ENCODE measurements at regions not wholly inside any gene's neighbourhood (a gene's known extent, or its start where the extent isn't known, plus 50 kb on each side); places are given as distances from the start of the nearest gene placed in this dataset.

- no peak for DNase-seq
These were observed 92.2 kb downstream of the LINGO1 start for GRCh38 chr15:77540312-77541060.

DNA sequence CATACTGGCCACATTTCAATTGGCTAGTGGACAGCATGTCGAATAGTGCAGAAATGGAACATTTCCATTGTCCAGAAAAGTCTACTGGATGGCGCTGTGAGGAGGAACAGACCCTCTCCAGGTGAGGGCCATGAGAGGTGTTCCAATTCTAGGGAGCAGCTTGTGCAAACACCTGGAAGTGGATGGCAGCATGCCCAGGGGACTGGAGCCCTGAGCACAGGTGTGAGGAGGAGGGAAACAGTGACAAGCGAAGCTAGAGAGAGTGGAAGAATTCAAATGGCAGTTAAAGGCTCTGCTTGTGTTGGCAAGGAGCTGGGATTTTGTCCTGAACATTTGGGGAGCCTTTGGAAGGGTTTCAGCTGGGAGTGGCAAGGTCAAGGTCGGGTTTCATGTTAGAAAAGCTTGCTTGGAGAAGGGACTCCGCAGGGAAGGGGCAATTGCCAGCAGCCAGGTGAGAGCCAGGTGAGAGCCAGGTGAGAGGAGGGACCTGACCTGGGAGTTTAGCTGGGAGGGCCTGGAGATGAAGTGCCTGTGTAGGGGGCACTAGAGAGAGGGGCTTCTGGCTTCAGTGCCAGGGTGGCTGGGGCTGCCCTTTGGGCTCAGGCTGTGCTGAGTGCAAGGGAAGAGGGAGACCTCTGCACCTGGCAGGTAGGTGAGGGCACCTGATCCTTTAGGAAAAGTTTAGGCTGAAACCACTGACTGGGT lies 93.8 kb downstream of the LINGO1 start:
- DNase-seq: no peak

GRCh38 chr15:77538027-77538451 lies 94.7 kb downstream of the LINGO1 start:
- no peak for DNase-seq

DNA sequence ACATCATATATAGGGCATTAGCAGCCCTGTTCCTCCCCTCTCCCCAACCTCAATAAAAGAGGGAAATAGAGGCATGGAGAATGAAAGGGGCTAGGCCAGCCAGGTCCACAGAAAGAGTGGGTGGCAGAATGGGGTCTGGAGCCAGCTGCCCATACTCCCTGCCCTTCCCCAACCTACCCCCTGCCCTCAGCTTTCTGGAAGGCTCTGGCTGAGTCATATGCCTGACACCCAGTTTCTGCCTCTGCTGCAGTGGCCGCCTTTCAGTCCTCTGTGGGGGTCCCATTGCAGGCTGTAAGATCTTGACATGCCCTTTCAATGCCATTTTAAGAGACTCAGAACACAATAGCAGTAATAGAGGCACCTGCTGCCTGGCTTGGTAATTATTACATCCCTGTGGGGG lies 95.7 kb downstream of the LINGO1 start:
- no peak for DNase-seq

- DNase-seq: no peak
These were observed 96.9 kb downstream of the LINGO1 start for GRCh38 chr15:77535845-77536244.

All from activated effector memory CD4-positive, alpha-beta T cell treated with Interleukin-2 at 50 U/mL for 16 hours (primary cell).